GM23338 (cell line): ENCODE measurements at regions not wholly inside any gene's neighbourhood (a gene's known extent, or its start where the extent isn't known, plus 50 kb on each side); places are given as distances from the start of the nearest gene placed in this dataset.

ENCODE experiments used
- ATAC-seq: fragments of 200-7000 bp; cut with Tn5 transposase; 3 replicates; pipeline ENCODE4 v1.9.1; 2020
- DNase-seq: peaks from one replicate; pipeline ENCODE4 v3.0.0-alpha.2; 2015; ENCODE audit warnings: low spot score
- H2AFZ ChIP-seq: fragments of 200-600 bp; sonication (generic); 2 replicates; pipeline ENCODE4 v1.8.0; 2016; ENCODE audit warnings: antibody characterized with exemption, mild to moderate bottlenecking, moderate library complexity
- H3F3A ChIP-seq: fragments of 200-600 bp; sonication (generic); replicated peaks from 2 replicates; pipeline ENCODE4 v1.8.0; 2017; ENCODE audit warnings: antibody characterized with exemption, mixed run types, low read depth
- H3K27ac ChIP-seq: fragments of 200-600 bp; sonication (generic); 2 replicates; pipeline ENCODE4 v1.6.1; 2016; ENCODE audit warnings: low read depth
- H3K27me3 ChIP-seq: fragments of 200-600 bp; sonication (generic); 2 replicates; pipeline ENCODE4 v1.8.0; 2016; ENCODE audit warnings: mild to moderate bottlenecking, mixed run types, moderate library complexity; ENCODE audit not compliant: insufficient read depth
- H3K36me3 ChIP-seq: fragments of 200-600 bp; sonication (generic); 2 replicates; pipeline ENCODE4 v1.8.0; 2016; ENCODE audit warnings: mild to moderate bottlenecking; ENCODE audit not compliant: insufficient read depth
- H3K4me1 ChIP-seq: fragments of 200-600 bp; sonication (generic); 2 replicates; pipeline ENCODE4 v1.8.0; 2016; ENCODE audit warnings: mild to moderate bottlenecking, moderate library complexity; ENCODE audit not compliant: insufficient read depth
- H3K4me2 ChIP-seq: fragments of 200-600 bp; sonication (generic); 2 replicates; pipeline ENCODE4 v1.7.1; 2017; ENCODE audit warnings: mixed run types
- H3K4me3 ChIP-seq: fragments of 200-600 bp; sonication (generic); 2 replicates; pipeline ENCODE4 v1.6.1; 2016; ENCODE audit warnings: mixed run types
- H3K79me2 ChIP-seq: fragments of 200-600 bp; sonication (generic); replicated peaks from 2 replicates; pipeline ENCODE4 v1.8.0; 2017; ENCODE audit warnings: mild to moderate bottlenecking; ENCODE audit not compliant: insufficient read depth
- H3K9me2 ChIP-seq: fragments of 200-600 bp; sonication (generic); 2 replicates; pipeline ENCODE4 v1.8.0; 2017; ENCODE audit not compliant: insufficient read depth
- H4K20me1 ChIP-seq: fragments of 200-600 bp; sonication (generic); replicated peaks from 2 replicates; pipeline ENCODE4 v1.8.0; 2017; ENCODE audit warnings: mild to moderate bottlenecking; ENCODE audit not compliant: insufficient read depth
- H3K27ac Mint-ChIP-seq: 2 replicates; pipeline ENCODE4 v1.8.0; 2020; ENCODE audit warnings: inconsistent platforms, mild to moderate bottlenecking, moderate library complexity, mixed read lengths
- H3K27me3 Mint-ChIP-seq: 3 replicates; pipeline ENCODE4 v1.8.0; 2022; ENCODE audit warnings: low read depth, mild to moderate bottlenecking, moderate library complexity, mixed read lengths, inconsistent platforms; ENCODE audit not compliant: insufficient read depth, poor library complexity
- H3K36me3 Mint-ChIP-seq: 3 replicates; pipeline ENCODE4 v1.8.0; 2021; ENCODE audit warnings: low read depth, mild to moderate bottlenecking, inconsistent platforms, moderate library complexity, mixed read lengths
- H3K4me1 Mint-ChIP-seq: 3 replicates; pipeline ENCODE4 v1.8.0; 2020; ENCODE audit warnings: mild to moderate bottlenecking, inconsistent platforms, mixed read lengths
- H3K4me3 Mint-ChIP-seq: 3 replicates; pipeline ENCODE4 v1.8.0; 2021; ENCODE audit warnings: moderate library complexity, mild to moderate bottlenecking, inconsistent platforms, mixed read lengths
- H3K9me3 Mint-ChIP-seq: 3 replicates; pipeline ENCODE4 v1.8.0; 2020; ENCODE audit warnings: moderate library complexity, mild to moderate bottlenecking, inconsistent platforms, mixed read lengths
- CREB1 ChIP-seq: fragments of 250-450 bp; sonication (Bioruptor Pico); IDR thresholded peaks from 2 replicates; pipeline ENCODE4 v1.5.0; 2020; ENCODE audit warnings: low read depth, mild to moderate bottlenecking, moderate library complexity
- CTCF ChIP-seq, 2 experiments: fragments of 200-600 bp in 1 of 2; sonication (generic) in 1 of 2; conservative IDR thresholded peaks; 2 replicates each; pipeline versions ENCODE4 v1.5.1 to v1.6.1; 2016 to 2017; ENCODE audit warnings: antibody characterized with exemption in 2 of 2, low read depth in 2 of 2, mild to moderate bottlenecking in 2 of 2, moderate library complexity in 1 of 2
- ETS1 ChIP-seq: IDR thresholded peaks from 2 replicates; pipeline ENCODE4 v1.6.1; 2016; ENCODE audit warnings: antibody characterized with exemption
- EZH2 ChIP-seq: fragments of 200-600 bp; sonication (generic); IDR thresholded peaks from one replicate; pipeline ENCODE4 v1.8.0; 2017; ENCODE audit warnings: antibody characterized with exemption, mild to moderate bottlenecking, low read depth; ENCODE audit not compliant: unreplicated experiment
- EZH2phosphoT487 ChIP-seq: fragments of 200-600 bp; sonication (generic); IDR thresholded peaks from one replicate; pipeline ENCODE4 v1.8.1; 2018; ENCODE audit warnings: antibody characterized with exemption; ENCODE audit not compliant: unreplicated experiment
- JUNB ChIP-seq: IDR thresholded peaks from one replicate; pipeline ENCODE4 v1.6.1; 2016; ENCODE audit warnings: antibody characterized with exemption; ENCODE audit not compliant: unreplicated experiment
- NANOG ChIP-seq: IDR thresholded peaks from 2 replicates; pipeline ENCODE4 v1.6.1; 2016; ENCODE audit warnings: antibody characterized with exemption, borderline replicate concordance
- POLR2AphosphoS5 ChIP-seq: IDR thresholded peaks from 2 replicates; pipeline ENCODE4 v1.6.1; 2016; ENCODE audit warnings: antibody characterized with exemption, low read depth
- REST ChIP-seq: IDR thresholded peaks from one replicate; pipeline ENCODE4 v1.6.1; 2018; ENCODE audit warnings: antibody characterized with exemption; ENCODE audit not compliant: unreplicated experiment
- STAT1 ChIP-seq: IDR thresholded peaks from one replicate; pipeline ENCODE4 v1.6.1; 2016; ENCODE audit warnings: antibody characterized with exemption; ENCODE audit not compliant: unreplicated experiment
- ZNF114 ChIP-seq: fragments of 250-450 bp; sonication (Bioruptor Pico); IDR thresholded peaks from 2 replicates; pipeline ENCODE4 v1.5.0; 2020; ENCODE audit warnings: mild to moderate bottlenecking, moderate library complexity
- ZNF331 ChIP-seq: fragments of 250-450 bp; sonication (Bioruptor Pico); IDR thresholded peaks from 2 replicates; pipeline ENCODE4 v1.5.0; 2020; ENCODE audit warnings: low read depth, mild to moderate bottlenecking, moderate library complexity
- ZNF462 ChIP-seq: fragments of 250-450 bp; sonication (Bioruptor Pico); IDR thresholded peaks from 2 replicates; pipeline ENCODE4 v1.5.0; 2020; ENCODE audit warnings: mild to moderate bottlenecking, moderate library complexity

- H4K20me1 ChIP-seq: no peaks in the 10 kb centered on the region
- ATAC-seq: no peak
Measured at GRCh38 chr1:14487671-14488070, 110.8 kb upstream of the KAZN start.

More at GRCh38 chr1:14487671-14488070, 110.8 kb upstream of the KAZN start:
- no peak overlapping the region for H3K4me3 Mint-ChIP-seq
- Histone ChIP-seq H3K4me2 (no peak overlapping the region), H3K4me3 (no peak overlapping the region), H3F3A (no peaks in the 10 kb centered on the region), H3K36me3 (no peaks in the 10 kb centered on the region), H3K9me2 (peaks cover 5% of the 10 kb centered on the region; the same call in 1 of the 2 replicates), H2AFZ (no peak overlapping the region), H3K27me3 (no peaks in the 10 kb centered on the region), H3K4me1 (peaks cover 8% of the 10 kb centered on the region; the same call in 1 of the 2 replicates), H3K79me2 (no peaks in the 10 kb centered on the region), H3K27ac (no peak overlapping the region)
- no peak overlapping the region for H3K27ac Mint-ChIP-seq
- no peaks in the 10 kb centered on the region for H3K27me3 Mint-ChIP-seq
- DNase-seq: no peak
- peaks cover 6% of the 10 kb centered on the region for H3K4me1 Mint-ChIP-seq
- no peaks in the 10 kb centered on the region for H3K36me3 Mint-ChIP-seq
- TF ChIP-seq ZNF331 (no peak), ZNF114 (CRISPR knock-in tag) (no peak), JUNB (no peak), POLR2AphosphoS5 (no peak), ETS1 (no peak), REST (no peak), STAT1 (no peak), CTCF (conservative IDR thresholded peaks at IDR 0.05; ENCODE audit: low read depth in 2 of 2) (no peak), EZH2 (no peak), CREB1 (CRISPR knock-in tag) (no peak), ZNF462 (CRISPR knock-in tag) (no peak), NANOG (no peak), EZH2phosphoT487 (no peak)
- H3K9me3 Mint-ChIP-seq: no peaks in the 10 kb centered on the region
